A549 (cell line): ENCODE measurements at regions not wholly inside any gene's neighbourhood (a gene's known extent, or its start where the extent isn't known, plus 50 kb on each side); places are given as distances from the start of the nearest gene placed in this dataset.
"Not testable (repeated sequence)": the region's sequence is repeated elsewhere in the genome, so short reads cannot be mapped to it uniquely, and the experiment has no call there.

Experiments used
- ATAC-seq, 2 experiments: fragments of 200-7000 bp in 1 of 2; fragments of >200 bp in 1 of 2; cut with Nextera tagmentation in 1 of 2; cut with Tn5 transposase in 1 of 2; 3 replicates each; pipeline versions ENCODE4 v1.8.0 to v1.9.1; 2018 to 2020; ENCODE audit warnings: mild to moderate bottlenecking in 1 of 2, moderate library complexity in 1 of 2
- CTCF ChIA-PET: fragments of 300-600 bp; sonication (Branson Sonifier 250); formaldehyde crosslinking; extraction: SDS; loops from one replicate; lab custom pipeline; 2021; ENCODE audit warnings: antibody characterized with exemption, inconsistent platforms; lab: Yijun Ruan, JAX
- POLR2A ChIA-PET: fragments of 350-600 bp; formaldehyde crosslinking; extraction: SDS; loops from one replicate; lab custom pipeline; 2021; ENCODE audit warnings: antibody characterized with exemption, inconsistent platforms; lab: Yijun Ruan, JAX
- DNase-seq, 2 experiments: peaks; one replicate each; pipeline versions ENCODE4 v3.0.0 to v3.0.0-alpha.2; 2011 to 2016; ENCODE audit warnings: low read depth in 1 of 2, low spot score in 1 of 2
- FAIRE-seq: peaks from 2 replicates; lab custom pipeline; 2011; peaks lifted over from hg19 to GRCh38; lab: Jason Lieb, UNC
- H3K27ac ChIP-seq, 2 experiments: fragments of >200 bp; sonication (Bioruptor Twin); formaldehyde crosslinking; 3 replicates each; pipeline ENCODE4 v1.5.1; 2016 to 2017
- H3K4me1 ChIP-seq: fragments of >200 bp; sonication (Bioruptor Twin); formaldehyde crosslinking; 3 replicates; pipeline ENCODE4 v1.6.1; 2016
- H3K4me2 ChIP-seq: fragments of >200 bp; sonication (Bioruptor Twin); formaldehyde crosslinking; 3 replicates; pipeline ENCODE4 v1.6.1; 2016
- H3K4me3 ChIP-seq: fragments of >200 bp; sonication (Bioruptor Twin); formaldehyde crosslinking; 3 replicates; pipeline ENCODE4 v1.5.1; 2016
- H3K9me3 ChIP-seq: fragments of >200 bp; sonication (Bioruptor Twin); formaldehyde crosslinking; 3 replicates; pipeline ENCODE4 v1.6.1; 2016
- ATOH8 ChIP-seq: fragments of 250-450 bp; sonication (Bioruptor Pico); IDR thresholded peaks from 2 replicates; pipeline ENCODE4 v1.5.0; 2020; ENCODE audit warnings: low read depth, mild to moderate bottlenecking, moderate library complexity
- BHLHE40 ChIP-seq: IDR thresholded peaks from 2 replicates; pipeline ENCODE4 v1.6.1; 2012; ENCODE audit warnings: low read depth, low read length, inconsistent platforms
- EHF ChIP-seq: fragments of 250-450 bp; sonication (Bioruptor Pico); IDR thresholded peaks from 2 replicates; pipeline ENCODE4 v1.5.0; 2020; ENCODE audit warnings: mild to moderate bottlenecking
- EHMT2 ChIP-seq: fragments of 200-600 bp; sonication (generic); IDR thresholded peaks from 2 replicates; pipeline ENCODE4 v1.6.1; 2016; ENCODE audit warnings: antibody characterized with exemption, low read depth, mild to moderate bottlenecking, moderate library complexity
- GATA3 ChIP-seq: IDR thresholded peaks from 2 replicates; pipeline ENCODE4 v1.6.1; 2012; ENCODE audit warnings: borderline replicate concordance
- HES2 ChIP-seq: fragments of >200 bp; sonication (Bioruptor Twin); formaldehyde crosslinking; IDR thresholded peaks from 2 replicates; pipeline ENCODE4 v1.6.1; 2016
- HEYL ChIP-seq: fragments of 250-450 bp; sonication (Bioruptor Pico); IDR thresholded peaks from 2 replicates; pipeline ENCODE4 v1.8.0; 2021; ENCODE audit warnings: mild to moderate bottlenecking, moderate library complexity
- HMGXB4 ChIP-seq: fragments of 250-450 bp; sonication (Bioruptor Pico); IDR thresholded peaks from 2 replicates; pipeline ENCODE4 v1.5.0; 2021; ENCODE audit warnings: mild to moderate bottlenecking, moderate library complexity, borderline replicate concordance
- JUNB ChIP-seq: fragments of >200 bp; sonication (Bioruptor Twin); formaldehyde crosslinking; IDR thresholded peaks from 2 replicates; pipeline ENCODE4 v1.6.1; 2016
- PBX3 ChIP-seq: IDR thresholded peaks from 2 replicates; pipeline ENCODE4 v1.6.1; 2012
- PHF8 ChIP-seq: fragments of 200-600 bp; sonication (generic); IDR thresholded peaks from 2 replicates; pipeline ENCODE4 v1.6.1; 2016; ENCODE audit warnings: low read depth, mild to moderate bottlenecking, antibody characterized with exemption, moderate library complexity, borderline replicate concordance
- RARB ChIP-seq: fragments of 250-450 bp; sonication (Bioruptor Pico); IDR thresholded peaks from 2 replicates; pipeline ENCODE4 v1.8.0; 2021; ENCODE audit warnings: mild to moderate bottlenecking, moderate library complexity
- RCOR1 ChIP-seq: fragments of 150-350 bp; IDR thresholded peaks from 2 replicates; pipeline ENCODE4 v1.6.1; 2014; ENCODE audit warnings: antibody characterized with exemption, low read length, low read depth
- RFX5 ChIP-seq: fragments of 450-650 bp; IDR thresholded peaks from 2 replicates; pipeline ENCODE4 v1.7.1; 2014; ENCODE audit warnings: antibody characterized with exemption, mild to moderate bottlenecking, moderate library complexity
- SREBF2 ChIP-seq: fragments of 450-650 bp; IDR thresholded peaks from 2 replicates; pipeline ENCODE4 v1.6.1; 2014; ENCODE audit warnings: mild to moderate bottlenecking, moderate library complexity
- ZC3H11A ChIP-seq: fragments of 450-650 bp; IDR thresholded peaks from 2 replicates; pipeline ENCODE4 v1.6.1; 2014; ENCODE audit warnings: antibody characterized with exemption, mild to moderate bottlenecking
- WGBS: methylation state at CpG from one replicate; pipeline ENCODE4 v1.1.6; 2017; ENCODE audit errors: missing lambda C conversion rate; 5-methylcytosine and 5-hydroxymethylcytosine counted together

- POLR2A ChIA-PET, FAIRE-seq, H3K4me2 ChIP-seq, H3K4me3 ChIP-seq, ATAC-seq, CTCF ChIA-PET, H3K27ac ChIP-seq, H3K4me1 ChIP-seq, H3K9me3 ChIP-seq, DNase-seq: not testable (repeated sequence)
- 75% methylated on average over 5 of the region's 5 CpGs for WGBS
These were observed 117.1 kb upstream of the ECI2 start for GRCh38 chr6:4252445-4252844.

- TF ChIP-seq JUNB = no peak
- H3K4me3 ChIP-seq = no peak overlapping the region
- ATAC-seq (no peak), FAIRE-seq (no peak), DNase-seq (no peak)
- 0 out of 3 replicates have a peak, but pooled peaks cover 8% of the 10 kb centered on the region for H3K9me3 ChIP-seq
- ChIA-PET CTCF (no interaction called here), POLR2A (no interaction called here)
- peaks cover 5% of the 10 kb centered on the region; the same call in 1 of the 3 replicates for H3K4me1 ChIP-seq
- WGBS = 82% methylated on average over 1 of the region's 1 CpG
- H3K27ac ChIP-seq = no peak overlapping the region
- H3K4me2 ChIP-seq = no peak overlapping the region
These were observed 115.3 kb upstream of the ECI2 start for GRCh38 chr6:4250645-4251044.

- DNase-seq, H3K27ac ChIP-seq, H3K4me3 ChIP-seq, H3K4me2 ChIP-seq, ATAC-seq, CTCF ChIA-PET, POLR2A ChIA-PET, FAIRE-seq, H3K4me1 ChIP-seq: not testable (repeated sequence)
- WGBS = 25% methylated on average over 1 of the region's 1 CpG
- peaks cover 18% of the 10 kb centered on the region; the same call in 1 of the 3 replicates for H3K9me3 ChIP-seq
These were observed 108.5 kb upstream of the ECI2 start for GRCh38 chr6:4243832-4244231.

GRCh38 chr6:4243237-4243636 is 107.9 kb upstream of the ECI2 start:
- H3K9me3 ChIP-seq = peaks cover 18% of the 10 kb centered on the region; the same call in 1 of the 3 replicates
- ChIA-PET CTCF (no interaction called here), POLR2A (no interaction called here)
- 68% methylated on average over 3 of the region's 3 CpGs for WGBS
- H3K4me3 ChIP-seq = no peak overlapping the region
- no peak for ATAC-seq
- no peak overlapping the region for H3K27ac ChIP-seq
- no peaks in the 10 kb centered on the region for H3K4me1 ChIP-seq
- TF ChIP-seq RCOR1 (no peak), ZC3H11A (no peak), PBX3 (no peak), EHF (CRISPR knock-in tag) (no peak), RFX5 (no peak), HEYL (CRISPR knock-in tag) (no peak), EHMT2 (no peak), HES2 (no peak), RARB (CRISPR knock-in tag) (no peak), BHLHE40 (no peak), PHF8 (no peak), HMGXB4 (CRISPR knock-in tag) (no peak), SREBF2 (no peak), ATOH8 (CRISPR knock-in tag) (no peak), GATA3 (no peak)
- no peak for DNase-seq
- H3K4me2 ChIP-seq = no peak overlapping the region
- no peak for FAIRE-seq
